Neuronal stem cell (in vitro differentiated cells): ENCODE measurements at regions not wholly inside any gene's neighbourhood (a gene's known extent, or its start where the extent isn't known, plus 50 kb on each side); places are given as distances from the start of the nearest gene placed in this dataset.

Experiments
- DNase-seq: peaks from one replicate; pipeline ENCODE4 v3.0.0-alpha.2; 2013; ENCODE audit warnings: low spot score
- H2AFZ ChIP-seq: one replicate; pipeline ENCODE4 v1.6.1; 2013; ENCODE audit warnings: mild to moderate bottlenecking, low read length, inconsistent platforms
- H2AK5ac ChIP-seq: 2 replicates; pipeline ENCODE4 v1.6.1; 2013; ENCODE audit warnings: low read depth, mild to moderate bottlenecking, inconsistent platforms, low read length, moderate library complexity, mixed read lengths
- H2BK120ac ChIP-seq: 2 replicates; pipeline ENCODE4 v1.6.1; 2013; ENCODE audit warnings: low read depth, mild to moderate bottlenecking, inconsistent platforms, low read length, moderate library complexity, mixed read lengths
- H2BK12ac ChIP-seq: one replicate; pipeline ENCODE4 v1.6.1; 2013; ENCODE audit warnings: low read length, inconsistent platforms
- H2BK15ac ChIP-seq: 2 replicates; pipeline ENCODE4 v1.6.1; 2013; ENCODE audit warnings: mild to moderate bottlenecking, low read length, inconsistent platforms, mixed read lengths
- H2BK5ac ChIP-seq: one replicate; pipeline ENCODE4 v1.6.1; 2013; ENCODE audit warnings: inconsistent platforms, mild to moderate bottlenecking, low read length, moderate library complexity
- H3K14ac ChIP-seq: one replicate; pipeline ENCODE4 v1.6.1; 2013; ENCODE audit warnings: low read length, inconsistent platforms
- H3K18ac ChIP-seq: 2 replicates; pipeline ENCODE4 v1.6.1; 2013; ENCODE audit warnings: low read length, inconsistent platforms
- H3K23ac ChIP-seq: 2 replicates; pipeline ENCODE4 v1.6.1; 2013; ENCODE audit warnings: low read depth, mild to moderate bottlenecking, mixed read lengths, low read length, inconsistent platforms; ENCODE audit not compliant: poor library complexity
- H3K27ac ChIP-seq: replicated peaks from 3 replicates; pipeline ENCODE4 v1.5.1; 2013; ENCODE audit warnings: low read length, inconsistent platforms
- H3K27me3 ChIP-seq, 3 experiments: 2 replicates each; pipeline ENCODE4 v1.6.1; 2013; ENCODE audit warnings: low read length in 3 of 3, mild to moderate bottlenecking in 2 of 3, inconsistent platforms in 1 of 3, low read depth in 1 of 3, mixed read lengths in 1 of 3, moderate library complexity in 1 of 3; ENCODE audit not compliant: control insufficient read depth in 3 of 3, insufficient read depth in 3 of 3
- H3K36me3 ChIP-seq, 2 donors: replicated peaks in 1 of 2; 2 replicates each; pipeline ENCODE4 v1.6.1; 2013; ENCODE audit warnings: low read length in 2 of 2; ENCODE audit not compliant: control insufficient read depth in 2 of 2, insufficient read depth in 2 of 2
- H3K4ac ChIP-seq: 2 replicates; pipeline ENCODE4 v1.6.1; 2013; ENCODE audit warnings: inconsistent platforms, mild to moderate bottlenecking, low read length, moderate library complexity
- H3K4me1 ChIP-seq, 2 donors: 1 replicate in 1 of 2; 2 replicates in 1 of 2; pipeline ENCODE4 v1.6.1; 2013; ENCODE audit warnings: low read length in 2 of 2, low read depth in 1 of 2; ENCODE audit not compliant: control insufficient read depth in 2 of 2, insufficient read depth in 1 of 2
- H3K4me2 ChIP-seq: one replicate; pipeline ENCODE4 v1.6.1; 2013; ENCODE audit warnings: mild to moderate bottlenecking, low read length, inconsistent platforms; ENCODE audit not compliant: insufficient read depth, poor library complexity, severe bottlenecking
- H3K4me3 ChIP-seq, 2 donors: 2 replicates each; pipeline ENCODE4 v1.5.1; 2013; ENCODE audit warnings: low read length in 2 of 2, mild to moderate bottlenecking in 2 of 2, inconsistent platforms in 1 of 2, moderate library complexity in 1 of 2
- H3K79me1 ChIP-seq: one replicate; pipeline ENCODE4 v1.6.1; 2013; ENCODE audit warnings: low read depth, mild to moderate bottlenecking, inconsistent platforms, low read length, moderate library complexity
- H3K9ac ChIP-seq: one replicate; pipeline ENCODE4 v1.6.1; 2013; ENCODE audit warnings: mild to moderate bottlenecking, low read depth, low read length, inconsistent platforms; ENCODE audit not compliant: poor library complexity
- H3K9me3 ChIP-seq, 2 donors: replicated peaks in 1 of 2; 2 replicates each; pipeline versions ENCODE3 to v1.6.1; 2013; ENCODE audit warnings: low read length in 2 of 2, mild to moderate bottlenecking in 2 of 2, inconsistent platforms in 1 of 2, low read depth in 1 of 2, mixed read lengths in 1 of 2, moderate library complexity in 1 of 2; ENCODE audit not compliant: control insufficient read depth in 2 of 2, insufficient read depth in 1 of 2
- H4K8ac ChIP-seq: one replicate; pipeline ENCODE4 v1.6.1; 2013; ENCODE audit warnings: low read depth, mild to moderate bottlenecking, inconsistent platforms, low read length, moderate library complexity
- H4K91ac ChIP-seq: one replicate; pipeline ENCODE4 v1.6.1; 2013; ENCODE audit warnings: low read length, low read depth, mild to moderate bottlenecking, inconsistent platforms; ENCODE audit not compliant: poor library complexity
- WGBS, 2 donors: extraction: QIAGEN DNeasy Blood & Tissue Kit; methylation state at CpG; one replicate each; pipeline ENCODE4 v1.1.7; 2013; ENCODE audit warnings: missing lambda C conversion rate in 2 of 2, mixed read lengths in 1 of 2; ENCODE audit not compliant: insufficient read length in 2 of 2, insufficient replicate concordance in 1 of 2; ENCODE audit errors: extremely low coverage in 2 of 2; 5-methylcytosine and 5-hydroxymethylcytosine counted together

DNA sequence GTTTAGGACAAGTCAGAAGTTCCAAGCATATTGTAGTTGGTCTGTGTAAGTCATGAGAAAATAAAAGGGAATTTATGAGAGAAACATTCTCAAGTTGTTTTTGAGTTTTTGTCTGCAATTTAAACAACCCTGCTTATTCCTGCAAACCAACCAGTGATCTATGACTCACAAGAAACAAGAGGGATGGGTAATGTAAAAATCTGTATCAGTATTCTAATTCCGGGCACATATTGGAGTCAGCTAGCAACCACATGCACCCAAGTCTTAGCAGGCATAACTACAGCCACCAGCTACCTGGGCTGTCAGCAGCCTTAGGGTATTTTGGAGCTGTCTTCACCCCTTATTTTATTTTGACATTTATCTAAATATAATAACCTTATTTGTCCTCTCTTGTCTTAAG is 128.7 kb upstream of the APC start:
- Histone ChIP-seq H3K9ac (no peak overlapping the region), H3K4me1 (no peaks in the 10 kb centered on the region), H3K23ac (no peak overlapping the region), H3K79me1 (no peaks in the 10 kb centered on the region), H2BK12ac (no peak overlapping the region), H3K9me3 (no peaks in the 10 kb centered on the region), H3K18ac (no peak overlapping the region), H3K27me3 (peaks cover 0 to 9% (median 0%) of the 10 kb centered on the region in 3 experiments), H2AFZ (no peak overlapping the region), H3K4me3 (no peak overlapping the region), H4K91ac (no peak overlapping the region), H2BK15ac (no peak overlapping the region), H2AK5ac (no peak overlapping the region), H3K36me3 (no peaks in the 10 kb centered on the region), H2BK5ac (no peak overlapping the region), H3K4ac (no peak overlapping the region), H4K8ac (no peak overlapping the region), H3K14ac (no peak overlapping the region), H3K27ac (no peak overlapping the region), H2BK120ac (no peak overlapping the region), H3K4me2 (no peak overlapping the region)
- WGBS, 2 donors = no CpG with 5 or more reads among the region's 1 CpG
- DNase-seq = no peak

DNA sequence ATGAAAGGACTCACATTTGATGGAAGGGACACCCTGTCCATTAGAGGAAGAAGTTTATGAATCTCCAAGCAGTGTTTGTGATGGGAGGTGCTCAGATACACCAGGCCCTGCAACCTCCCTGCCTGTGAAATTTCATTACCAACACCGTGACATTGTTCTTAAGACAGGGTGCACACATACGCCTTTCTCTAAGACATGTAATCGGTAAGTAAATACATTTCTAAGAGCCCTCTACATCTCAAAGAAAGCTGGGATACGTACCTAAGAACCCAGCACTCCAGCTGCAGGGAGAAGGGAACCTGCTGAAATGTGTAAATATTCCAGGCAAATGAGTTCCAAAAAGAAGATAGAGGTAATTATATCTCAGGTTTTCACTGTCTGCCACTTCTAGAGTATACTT is 125.0 kb upstream of the APC start:
- Histone ChIP-seq H2BK15ac (no peak overlapping the region), H3K14ac (no peak overlapping the region), H3K4me3 (no peak overlapping the region), H3K27ac (no peak overlapping the region), H3K9ac (no peak overlapping the region), H3K27me3 (peaks cover 0 to 9% (median 0%) of the 10 kb centered on the region in 3 experiments), H2BK5ac (no peak overlapping the region), H3K79me1 (no peaks in the 10 kb centered on the region), H3K4me1 (no peaks in the 10 kb centered on the region), H2AK5ac (no peak overlapping the region), H4K91ac (no peak overlapping the region), H3K36me3 (no peaks in the 10 kb centered on the region), H2BK12ac (no peak overlapping the region), H3K18ac (no peak overlapping the region), H3K4ac (no peak overlapping the region), H3K4me2 (no peak overlapping the region), H4K8ac (no peak overlapping the region), H3K23ac (no peak overlapping the region), H3K9me3 (no peaks in the 10 kb centered on the region), H2AFZ (no peak overlapping the region), H2BK120ac (no peak overlapping the region)
- no CpG with 5 or more reads among the region's 4 CpGs for WGBS, 2 donors
- no peak for DNase-seq

DNA sequence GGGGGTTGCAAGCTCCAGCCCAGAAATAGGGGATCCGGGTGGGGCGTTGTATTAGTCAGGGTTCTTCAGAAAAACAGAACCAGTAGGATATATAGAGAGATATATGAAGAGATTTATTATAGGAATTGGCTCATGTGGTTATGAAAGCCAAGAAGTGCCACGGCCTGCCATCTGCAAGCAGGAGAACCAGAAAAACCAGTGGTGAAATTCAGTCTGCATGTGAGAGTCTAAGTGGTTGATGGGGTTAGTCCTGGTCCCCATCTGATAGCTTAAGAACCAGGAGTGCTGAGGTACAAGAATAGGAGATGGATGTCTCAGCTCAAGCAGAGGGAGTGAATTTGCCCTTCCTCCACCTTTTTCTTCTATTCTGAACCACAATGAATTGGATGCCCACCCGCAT is 123.4 kb upstream of the APC start:
- H3K36me3 ChIP-seq = no peaks in the 10 kb centered on the region
- H3K4ac ChIP-seq = no peak overlapping the region
- H3K4me3 ChIP-seq = no peak overlapping the region
- H4K8ac ChIP-seq = no peak overlapping the region
- no peak overlapping the region for H3K23ac ChIP-seq
- H3K9ac ChIP-seq = no peak overlapping the region
- H4K91ac ChIP-seq = no peak overlapping the region
- H2BK120ac ChIP-seq = no peak overlapping the region
- DNase-seq = no peak
- no peak overlapping the region for H3K14ac ChIP-seq
- no peak overlapping the region for H2BK15ac ChIP-seq
- no peak overlapping the region for H2AK5ac ChIP-seq
- H3K27ac ChIP-seq = no peak overlapping the region
- no peak overlapping the region for H2BK12ac ChIP-seq
- no CpG with 5 or more reads among the region's 4 CpGs for WGBS, 2 donors
- peaks cover 0 to 6% (median 0%) of the 10 kb centered on the region in 3 experiments for H3K27me3 ChIP-seq
- no peak overlapping the region for H2AFZ ChIP-seq
- H3K79me1 ChIP-seq = no peaks in the 10 kb centered on the region
- no peaks in the 10 kb centered on the region for H3K9me3 ChIP-seq
- H3K4me1 ChIP-seq = no peaks in the 10 kb centered on the region
- H3K4me2 ChIP-seq = no peak overlapping the region
- no peak overlapping the region for H2BK5ac ChIP-seq
- no peak overlapping the region for H3K18ac ChIP-seq

DNA sequence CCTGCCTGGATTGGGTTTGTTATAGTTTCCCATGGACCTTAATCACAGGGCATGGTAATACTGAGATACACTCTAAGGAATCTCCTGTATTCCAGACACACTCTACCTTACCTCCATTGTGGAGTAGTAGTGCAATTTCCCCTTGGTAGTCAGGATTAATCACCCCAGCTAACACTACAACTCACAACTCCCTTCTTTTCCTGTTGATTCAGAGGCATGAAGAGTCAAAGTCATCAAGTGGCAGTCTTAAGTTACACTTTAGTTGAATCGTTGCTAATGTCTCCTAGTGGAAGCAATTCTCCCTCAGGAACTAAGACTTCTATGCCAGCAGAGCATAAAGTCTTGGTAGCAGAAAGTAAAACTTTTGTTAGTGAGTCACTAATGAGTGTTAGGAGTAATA is 122.7 kb upstream of the APC start:
- no peak overlapping the region for H3K4me2 ChIP-seq
- no peaks in the 10 kb centered on the region for H3K36me3 ChIP-seq
- H4K8ac ChIP-seq = no peak overlapping the region
- H2AFZ ChIP-seq = no peak overlapping the region
- H3K23ac ChIP-seq = no peak overlapping the region
- no peak for DNase-seq
- H3K4ac ChIP-seq = no peak overlapping the region
- H3K9ac ChIP-seq = no peak overlapping the region
- H3K27me3 ChIP-seq = peaks cover 0 to 3% (median 0%) of the 10 kb centered on the region in 3 experiments
- no peak overlapping the region for H3K14ac ChIP-seq
- H3K9me3 ChIP-seq = no peaks in the 10 kb centered on the region
- H2BK5ac ChIP-seq = no peak overlapping the region
- no peaks in the 10 kb centered on the region for H3K4me1 ChIP-seq
- H2BK15ac ChIP-seq = no peak overlapping the region
- no peak overlapping the region for H2BK120ac ChIP-seq
- no peak overlapping the region for H3K4me3 ChIP-seq
- H2BK12ac ChIP-seq = no peak overlapping the region
- no CpG with 5 or more reads among the region's 1 CpG for WGBS, 2 donors
- H2AK5ac ChIP-seq = no peak overlapping the region
- H3K79me1 ChIP-seq = no peaks in the 10 kb centered on the region
- no peak overlapping the region for H3K27ac ChIP-seq
- no peak overlapping the region for H3K18ac ChIP-seq
- no peak overlapping the region for H4K91ac ChIP-seq
